Kidney (tissue), 13 donors: ENCODE measurements at regions not wholly inside any gene's neighbourhood (a gene's known extent, or its start where the extent isn't known, plus 50 kb on each side); places are given as distances from the start of the nearest gene placed in this dataset.

Experiments used
- DNase-seq, 5 donors: peaks; one replicate each; pipeline ENCODE4 v3.0.0-alpha.2; 2013 to 2020
- FAIRE-seq: peaks from 2 replicates; lab custom pipeline; 2012; peaks lifted over from hg19 to GRCh38; lab: Jason Lieb, UNC
- H3K27ac ChIP-seq, 2 donors: one replicate each; pipeline ENCODE4 v1.7.0; 2013; ENCODE audit warnings: low read depth in 2 of 2, low read length in 2 of 2, inconsistent platforms in 1 of 2
- H3K27me3 ChIP-seq: one replicate; pipeline ENCODE4 v1.7.1; 2013; ENCODE audit warnings: low read length, inconsistent platforms; ENCODE audit not compliant: control insufficient read depth, insufficient read depth
- H3K36me3 ChIP-seq, 3 donors: one replicate each; pipeline versions ENCODE4 v1.7.0 to v1.7.1; 2013; ENCODE audit warnings: low read length in 3 of 3, control low read depth in 1 of 3, inconsistent platforms in 1 of 3; ENCODE audit not compliant: insufficient read depth in 3 of 3, control insufficient read depth in 2 of 3
- H3K4me1 ChIP-seq, 3 donors: one replicate each; pipeline versions ENCODE4 v1.7.0 to v1.7.1; 2013; ENCODE audit warnings: low read length in 3 of 3, inconsistent platforms in 1 of 3, low read depth in 1 of 3; ENCODE audit not compliant: control insufficient read depth in 2 of 3, insufficient read depth in 2 of 3
- H3K4me3 ChIP-seq, 3 donors: one replicate each; pipeline versions ENCODE4 v1.7.0 to v1.8.1; 2013; ENCODE audit warnings: low read length in 3 of 3, control low read depth in 1 of 3, inconsistent platforms in 1 of 3
- H3K9ac ChIP-seq, 3 donors: one replicate each; pipeline versions ENCODE4 v1.7.0 to v1.7.1; 2013; ENCODE audit warnings: low read length in 3 of 3, control low read depth in 1 of 3, inconsistent platforms in 1 of 3
- H3K9me3 ChIP-seq, 3 donors: one replicate each; pipeline versions ENCODE4 v1.7.0 to v1.7.1; 2013; ENCODE audit warnings: low read length in 3 of 3, control low read depth in 1 of 3, inconsistent platforms in 1 of 3; ENCODE audit not compliant: control insufficient read depth in 2 of 3, insufficient read depth in 1 of 3
- CTCF ChIP-seq: IDR thresholded peaks from 3 replicates; pipeline ENCODE4 v1.5.1; 2012; ENCODE audit warnings: mild to moderate bottlenecking, moderate library complexity, borderline replicate concordance; ENCODE audit not compliant: insufficient read depth; ENCODE audit errors: extremely low read depth
- intact Hi-C: fragments of 100-400 bp; cut with DNase I; formaldehyde crosslinking; loops from one replicate; pipeline ENCODE4 v1.11.1; 2022
- donor health status: control.
- donor health status: control.
- donor health status: control.
- donor health status: control.
- donor health status: control.
- donor health status: DM: yes; HTN: yes; CAD: no.
- donor health status: Normal renal cell carcinoma (clear cell type).

DNA sequence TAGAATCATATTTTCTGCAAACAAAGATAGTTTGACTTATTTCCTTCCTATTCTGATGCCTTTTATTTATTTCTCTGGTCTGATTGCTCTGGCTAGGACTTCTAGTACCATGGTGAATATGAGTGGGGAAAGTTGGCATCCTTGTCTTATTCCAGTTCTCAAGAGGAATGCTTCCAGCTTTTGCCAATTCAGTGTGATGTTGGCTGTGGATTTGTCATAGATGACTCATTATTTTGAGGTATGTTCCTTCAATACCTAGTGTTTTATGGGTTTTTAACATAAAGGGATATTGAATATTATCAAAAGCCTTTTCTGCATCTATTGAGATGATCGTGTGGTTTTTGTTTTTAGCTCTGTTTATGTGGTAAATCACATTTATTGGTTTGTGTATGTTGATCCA is 139.4 kb upstream of the CNTN1 start:
- no peak for DNase-seq
- no peak overlapping the region for H3K9ac ChIP-seq
- intact Hi-C loops, result no loop called here
- no peaks in the 10 kb centered on the region for H3K36me3 ChIP-seq
- no peak overlapping the region for H3K27ac ChIP-seq
- no peaks in the 10 kb centered on the region for H3K27me3 ChIP-seq
- FAIRE-seq, result no peak
- TF ChIP-seq CTCF, result no peak
- H3K9me3 ChIP-seq, result peaks cover 0 to 3% (median 0%) of the 10 kb centered on the region in 3 donors
- H3K4me3 ChIP-seq, result no peak overlapping the region
- H3K4me1 ChIP-seq, result no peaks in the 10 kb centered on the region

GRCh38 chr12:40557980-40558379 is 134.3 kb upstream of the CNTN1 start:
- Histone ChIP-seq H3K4me1 (no peaks in the 10 kb centered on the region), H3K36me3 (no peaks in the 10 kb centered on the region), H3K9ac (no peak overlapping the region), H3K27me3 (no peaks in the 10 kb centered on the region), H3K4me3 (no peak overlapping the region), H3K9me3 (no peaks in the 10 kb centered on the region), H3K27ac (no peak overlapping the region)
- intact Hi-C loops, result no loop called here
- DNase-seq (no peak), FAIRE-seq (no peak)
- TF ChIP-seq CTCF, result no peak

- FAIRE-seq (no peak), DNase-seq (no peak)
- Histone ChIP-seq H3K9me3 (no peaks in the 10 kb centered on the region), H3K27ac (no peak overlapping the region), H3K9ac (no peak overlapping the region), H3K4me3 (no peak overlapping the region), H3K27me3 (no peaks in the 10 kb centered on the region), H3K36me3 (no peaks in the 10 kb centered on the region), H3K4me1 (no peaks in the 10 kb centered on the region)
- intact Hi-C loops, result no loop called here
- no peak for TF ChIP-seq CTCF
These were observed 132.4 kb upstream of the CNTN1 start for GRCh38 chr12:40559865-40560264.

GRCh38 chr12:40560848-40561247 is 131.4 kb upstream of the CNTN1 start:
- H3K27me3 ChIP-seq, result no peaks in the 10 kb centered on the region
- no peak for TF ChIP-seq CTCF
- FAIRE-seq (no peak), DNase-seq (no peak)
- no peak overlapping the region for H3K9ac ChIP-seq
- no peaks in the 10 kb centered on the region for H3K4me1 ChIP-seq
- intact Hi-C loops, result no loop called here
- no peaks in the 10 kb centered on the region for H3K36me3 ChIP-seq
- H3K9me3 ChIP-seq, result no peaks in the 10 kb centered on the region
- H3K4me3 ChIP-seq, result no peak overlapping the region
- H3K27ac ChIP-seq, result no peak overlapping the region
